Esophagus squamous epithelium (tissue), 5 donors: ENCODE measurements at regions not wholly inside any gene's neighbourhood (a gene's known extent, or its start where the extent isn't known, plus 50 kb on each side); places are given as distances from the start of the nearest gene placed in this dataset.
"Not testable (repeated sequence)": the region's sequence is repeated elsewhere in the genome, so short reads cannot be mapped to it uniquely, and the experiment has no call there.

Experiments
- DNase-seq: peaks from one replicate; lab custom pipeline; 2025; lab: John Stamatoyannopoulos, UW
- H3K27ac ChIP-seq, 4 donors: fragments of 200-600 bp; sonication (generic); one replicate each; pipeline ENCODE4 v1.5.1; 2016 to 2019; ENCODE audit warnings: mild to moderate bottlenecking in 1 of 4
- H3K27me3 ChIP-seq, 4 donors: fragments of 200-600 bp; sonication (generic); 1 replicate in 3 of 4; 2 replicates in 1 of 4; pipeline versions ENCODE4 v1.5.1 to v1.6.0; 2017 to 2021; ENCODE audit warnings: antibody characterized with exemption in 1 of 4
- H3K36me3 ChIP-seq, 3 donors: fragments of 200-600 bp; sonication (generic); one replicate each; pipeline ENCODE4 v1.5.1; 2016 to 2019
- H3K4me1 ChIP-seq, 3 donors: fragments of 200-600 bp; sonication (generic); one replicate each; pipeline ENCODE4 v1.5.1; 2017 to 2019
- H3K4me3 ChIP-seq, 4 donors: fragments of 200-600 bp; sonication (generic); 1 replicate in 3 of 4; 2 replicates in 1 of 4; pipeline ENCODE4 v1.5.1; 2016 to 2019; ENCODE audit warnings: mild to moderate bottlenecking in 2 of 4, moderate library complexity in 1 of 4
- H3K9me3 ChIP-seq, 3 donors: fragments of 200-600 bp; sonication (generic); one replicate each; pipeline ENCODE4 v1.5.1; 2016 to 2019
- CTCF ChIP-seq, 6 experiments: fragments of 450-650 bp in 4 of 6; fragments of 200-600 bp in 2 of 6; sonication (generic) in 2 of 6; IDR thresholded peaks; one replicate each; pipeline ENCODE4 v1.5.1; 2016 to 2019; ENCODE audit warnings: antibody characterized with exemption in 6 of 6, mild to moderate bottlenecking in 4 of 6, moderate library complexity in 4 of 6
- POLR2A ChIP-seq, 4 donors: fragments of 450-650 bp; IDR thresholded peaks; one replicate each; pipeline ENCODE4 v1.6.1; 2017; ENCODE audit warnings: antibody characterized with exemption in 4 of 4, mild to moderate bottlenecking in 4 of 4, moderate library complexity in 3 of 4
- WGBS, 2 donors: methylation state at CpG; one replicate each; pipeline ENCODE4 v1.1.5; 2018; 5-methylcytosine and 5-hydroxymethylcytosine counted together
- intact Hi-C: fragments of 100-400 bp; cut with DNase I; formaldehyde crosslinking; loops from one replicate; pipeline ENCODE4 v1.15.0; 2022
- donor health status: DM: yes; HTN: yes; CAD: no.

GRCh38 chr15:24076090-24076784, 389.1 kb upstream of the NDN start:
- no peaks in the 10 kb centered on the region for H3K27me3 ChIP-seq
- WGBS, 2 donors: 79 to 81% methylated on average over 1 of the region's 1 CpG
- no peak for DNase-seq
- peaks cover 0 to 13% (median 0%) of the 10 kb centered on the region in 3 donors for H3K9me3 ChIP-seq
- TF ChIP-seq CTCF (IDR thresholded peaks at IDR 0.05): no peak
- TF ChIP-seq POLR2A (IDR thresholded peaks at IDR 0.05): no peak
- H3K36me3 ChIP-seq: no peaks in the 10 kb centered on the region
- H3K4me1 ChIP-seq: no peaks in the 10 kb centered on the region
- intact Hi-C loops: no loop called here
- H3K27ac ChIP-seq: no peak overlapping the region
- H3K4me3 ChIP-seq: no peak overlapping the region

GRCh38 chr15:24078310-24079029, 391.4 kb upstream of the NDN start:
- 79 to 87% methylated on average over 6 to 7 of the region's 29 CpGs for WGBS, 2 donors
- TF ChIP-seq POLR2A (IDR thresholded peaks at IDR 0.05): no peak
- TF ChIP-seq CTCF (IDR thresholded peaks at IDR 0.05): no peak

GRCh38 chr15:24088941-24089340, 401.8 kb upstream of the NDN start:
- H3K9me3 ChIP-seq: peaks cover 0 to 28% (median 0%) of the 10 kb centered on the region in 3 donors
- intact Hi-C loops, H3K27ac ChIP-seq, H3K4me3 ChIP-seq, H3K4me1 ChIP-seq, H3K27me3 ChIP-seq, DNase-seq, H3K36me3 ChIP-seq: not testable (repeated sequence)
- 39 to 47% methylated on average over 1 of the region's 1 CpG for WGBS, 2 donors

More at GRCh38 chr15:24078310-24079029, 391.4 kb upstream of the NDN start:
- intact Hi-C loops: no loop called here
- Histone ChIP-seq H3K36me3 (no peaks in the 10 kb centered on the region), H3K27ac (no peak overlapping the region), H3K9me3 (peaks cover 0 to 19% (median 0%) of the 10 kb centered on the region in 3 donors), H3K4me1 (no peaks in the 10 kb centered on the region), H3K27me3 (no peaks in the 10 kb centered on the region), H3K4me3 (no peak overlapping the region)
- DNase-seq: no peak

GRCh38 chr15:24101503-24101902, 414.4 kb upstream of the NDN start:
- 29 to 36% methylated on average over 15 to 21 of the region's 30 CpGs for WGBS, 2 donors
- intact Hi-C loops, H3K9me3 ChIP-seq, H3K27ac ChIP-seq, H3K4me3 ChIP-seq, H3K36me3 ChIP-seq, H3K4me1 ChIP-seq, DNase-seq, H3K27me3 ChIP-seq: not testable (repeated sequence)

- WGBS, 2 donors: 20 to 80% methylated on average over 1 of the region's 6 CpGs
- intact Hi-C loops, H3K9me3 ChIP-seq, DNase-seq, H3K27ac ChIP-seq, H3K4me3 ChIP-seq, H3K27me3 ChIP-seq, H3K36me3 ChIP-seq, H3K4me1 ChIP-seq: not testable (repeated sequence)
Measured at GRCh38 chr15:24107524-24107923, 420.4 kb upstream of the NDN start.

GRCh38 chr15:24107948-24108347, 420.8 kb upstream of the NDN start:
- WGBS, 2 donors: 33 to 53% methylated on average over 1 to 2 of the region's 4 CpGs
- not testable (repeated sequence) for H3K9me3 ChIP-seq

GRCh38 chr15:24108349-24108748, 421.2 kb upstream of the NDN start:
- H3K27ac ChIP-seq, intact Hi-C loops, H3K27me3 ChIP-seq, H3K4me1 ChIP-seq, H3K36me3 ChIP-seq, H3K9me3 ChIP-seq, H3K4me3 ChIP-seq, DNase-seq: not testable (repeated sequence)
- WGBS, 2 donors: 40% methylated on average over 3 of the region's 3 CpGs

More at GRCh38 chr15:24107948-24108347, 420.8 kb upstream of the NDN start:
- H3K27ac ChIP-seq, DNase-seq, H3K4me1 ChIP-seq, H3K4me3 ChIP-seq, H3K36me3 ChIP-seq, intact Hi-C loops, H3K27me3 ChIP-seq: not testable (repeated sequence)

- DNase-seq, H3K4me3 ChIP-seq, intact Hi-C loops, H3K4me1 ChIP-seq, H3K36me3 ChIP-seq, H3K27ac ChIP-seq, H3K27me3 ChIP-seq, H3K9me3 ChIP-seq: not testable (repeated sequence)
- WGBS, 2 donors: 66 to 77% methylated on average over 8 of the region's 8 CpGs
Measured at GRCh38 chr15:24139622-24140021, 452.5 kb upstream of the NDN start.

GRCh38 chr15:24145070-24145469, 458.0 kb upstream of the NDN start:
- 74 to 83% methylated on average over 8 of the region's 8 CpGs for WGBS, 2 donors
- intact Hi-C loops, DNase-seq, H3K4me1 ChIP-seq, H3K27ac ChIP-seq, H3K36me3 ChIP-seq, H3K27me3 ChIP-seq, H3K4me3 ChIP-seq, H3K9me3 ChIP-seq: not testable (repeated sequence)
